ENCODE measurements at regions not wholly inside any gene's neighbourhood (a gene's known extent, or its start where the extent isn't known, plus 50 kb on each side); places are given as distances from the start of the nearest gene placed in this dataset.

GRCh38 chrX:46130247-46130646, 415.0 kb downstream of the ZNF674 start:
- TF ChIP-seq POLR2A (IDR thresholded peaks at IDR 0.05; ENCODE audit: low read depth, low read length) = no peak
- TF ChIP-seq POLR2AphosphoS5 (IDR thresholded peaks at IDR 0.05; ENCODE audit: low read depth, low read length) = no peak
- TF ChIP-seq POU2F2 (IDR thresholded peaks at IDR 0.05; ENCODE audit: low read depth, low read length) = no peak
- no peak for TF ChIP-seq PAX5 (IDR thresholded peaks at IDR 0.05; ENCODE audit: insufficient read depth, low read length, severe bottlenecking)
- TF ChIP-seq TAF1 (IDR thresholded peaks at IDR 0.05; ENCODE audit: low read depth, low read length) = no peak
